K562 (cell line): ENCODE measurements at regions not wholly inside any gene's neighbourhood (a gene's known extent, or its start where the extent isn't known, plus 50 kb on each side); places are given as distances from the start of the nearest gene placed in this dataset.

Experiments used
- ADNP ChIP-seq: fragments of 200-800 bp; sonication (Bioruptor generic); IDR thresholded peaks from 2 replicates; pipeline ENCODE4 v1.6.1; 2016; ENCODE audit warnings: missing genetic modification characterization, missing compliant biosample characterization
- CEBPB ChIP-seq: fragments of 450-650 bp; IDR thresholded peaks from 2 replicates; pipeline ENCODE4 v1.6.1; 2016; ENCODE audit warnings: missing genetic modification characterization, missing compliant biosample characterization
- JUND ChIP-seq, 2 experiments: IDR thresholded peaks; 2 replicates in 1 of 2; 3 replicates in 1 of 2; pipeline ENCODE4 v1.6.1; 2011; ENCODE audit warnings: borderline replicate concordance in 2 of 2, low read depth in 2 of 2, low read length in 2 of 2, improper control_type of control experiment in 1 of 2, missing biosample characterization in 1 of 2, missing genetic modification characterization in 1 of 2, missing genetic modification reagents in 1 of 2
- MAFK ChIP-seq: IDR thresholded peaks from 2 replicates; pipeline ENCODE4 v1.6.1; 2011; ENCODE audit warnings: low read length, improper control_type of control experiment
- POLR2A ChIP-seq: fragments of 450-650 bp; conservative IDR thresholded peaks from 2 replicates; pipeline ENCODE4 v1.6.1; 2016
- TF ChIP-seq, protein P1 (sequence below), 3 experiments: IDR thresholded peaks in 2 of 3; conservative IDR thresholded peaks in 1 of 3; 2 replicates each; pipeline ENCODE4 v1.5.1; 2011 to 2012; ENCODE audit warnings: low read length in 3 of 3, mild to moderate bottlenecking in 3 of 3, control low read depth in 2 of 3, improper control_type of control experiment in 1 of 3, inconsistent platforms in 1 of 3, low read depth in 1 of 3, mixed read lengths in 1 of 3, moderate library complexity in 1 of 3; ENCODE audit not compliant: insufficient read depth in 2 of 3

DNA sequence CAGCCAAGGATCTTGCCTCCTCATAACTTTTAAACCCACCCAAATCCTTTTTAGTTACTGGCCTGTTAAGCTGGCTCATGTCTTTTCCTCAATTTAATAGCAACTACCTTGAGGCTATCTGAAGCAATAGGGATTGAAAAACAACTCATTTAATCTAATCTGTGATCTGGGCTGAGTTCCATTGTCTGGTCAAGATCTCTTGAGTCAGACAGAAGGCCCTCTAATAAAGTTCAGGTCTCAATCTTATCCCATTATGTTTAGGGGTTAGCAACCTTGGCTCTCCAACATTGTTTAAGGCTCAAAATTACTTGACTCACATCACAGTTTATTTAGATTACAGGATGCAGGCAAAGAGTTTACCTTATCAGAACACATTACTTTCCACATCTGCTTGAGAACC is 436.1 kb downstream of the ANKRD50 start:
- no peak for TF ChIP-seq POLR2A
- TF ChIP-seq, protein P1, sequence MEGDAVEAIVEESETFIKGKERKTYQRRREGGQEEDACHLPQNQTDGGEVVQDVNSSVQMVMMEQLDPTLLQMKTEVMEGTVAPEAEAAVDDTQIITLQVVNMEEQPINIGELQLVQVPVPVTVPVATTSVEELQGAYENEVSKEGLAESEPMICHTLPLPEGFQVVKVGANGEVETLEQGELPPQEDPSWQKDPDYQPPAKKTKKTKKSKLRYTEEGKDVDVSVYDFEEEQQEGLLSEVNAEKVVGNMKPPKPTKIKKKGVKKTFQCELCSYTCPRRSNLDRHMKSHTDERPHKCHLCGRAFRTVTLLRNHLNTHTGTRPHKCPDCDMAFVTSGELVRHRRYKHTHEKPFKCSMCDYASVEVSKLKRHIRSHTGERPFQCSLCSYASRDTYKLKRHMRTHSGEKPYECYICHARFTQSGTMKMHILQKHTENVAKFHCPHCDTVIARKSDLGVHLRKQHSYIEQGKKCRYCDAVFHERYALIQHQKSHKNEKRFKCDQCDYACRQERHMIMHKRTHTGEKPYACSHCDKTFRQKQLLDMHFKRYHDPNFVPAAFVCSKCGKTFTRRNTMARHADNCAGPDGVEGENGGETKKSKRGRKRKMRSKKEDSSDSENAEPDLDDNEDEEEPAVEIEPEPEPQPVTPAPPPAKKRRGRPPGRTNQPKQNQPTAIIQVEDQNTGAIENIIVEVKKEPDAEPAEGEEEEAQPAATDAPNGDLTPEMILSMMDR (IDR thresholded peaks at IDR 0.05 in 2 of 3, conservative IDR thresholded peaks at IDR 0.05 in 1 of 3; ENCODE audit: insufficient read depth in 2 of 3, low read depth in 1 of 3, low read length in 3 of 3) = no peak
- TF ChIP-seq MAFK = no peak
- TF ChIP-seq JUND (IDR thresholded peaks at IDR 0.05; ENCODE audit: borderline replicate concordance, low read depth, low read length) = no peak
- TF ChIP-seq JUND (tag; IDR thresholded peaks at IDR 0.05; ENCODE audit: borderline replicate concordance, low read depth, low read length) = no peak
- no peak for TF ChIP-seq ADNP (tag)
- TF ChIP-seq CEBPB (tag) = no peak
